Fibroblast of pulmonary artery (primary cell): ENCODE measurements at regions not wholly inside any gene's neighbourhood (a gene's known extent, or its start where the extent isn't known, plus 50 kb on each side); places are given as distances from the start of the nearest gene placed in this dataset.

ENCODE experiments used
- DNase-seq: peaks from one replicate; pipeline ENCODE4 v3.0.0-alpha.2; 2010; ENCODE audit warnings: low read depth
- H3K4me3 ChIP-seq: replicated peaks from 2 replicates; pipeline ENCODE4 v1.5.1; 2011; ENCODE audit warnings: low read depth, mild to moderate bottlenecking, control low read depth, low read length, moderate library complexity
- TF ChIP-seq, protein P1 (sequence below): IDR thresholded peaks from 2 replicates; pipeline ENCODE4 v1.5.1; 2011; ENCODE audit warnings: mild to moderate bottlenecking, control low read depth, low read length, inconsistent platforms; ENCODE audit errors: missing control alignments

DNA sequence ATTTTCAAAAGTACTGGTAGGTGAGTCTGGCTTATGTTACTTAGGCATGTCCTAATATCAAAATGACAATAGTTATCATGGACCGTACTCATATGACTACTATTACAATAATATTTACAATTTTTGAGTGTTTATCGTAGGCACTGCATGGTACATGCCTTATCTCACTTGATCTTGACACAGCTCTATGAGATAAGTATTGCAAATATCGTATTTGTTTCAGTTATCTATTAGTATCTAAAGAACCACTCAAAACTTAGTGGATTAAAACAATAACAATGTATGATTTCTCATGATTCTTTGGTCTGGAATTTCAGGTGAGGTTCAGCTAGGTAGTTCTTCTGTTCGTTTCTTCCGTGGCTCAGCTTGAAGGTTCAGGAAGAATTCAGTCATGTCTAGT is 59.7 kb upstream of the XCR1 start:
- no peak for DNase-seq
- TF ChIP-seq, protein P1, sequence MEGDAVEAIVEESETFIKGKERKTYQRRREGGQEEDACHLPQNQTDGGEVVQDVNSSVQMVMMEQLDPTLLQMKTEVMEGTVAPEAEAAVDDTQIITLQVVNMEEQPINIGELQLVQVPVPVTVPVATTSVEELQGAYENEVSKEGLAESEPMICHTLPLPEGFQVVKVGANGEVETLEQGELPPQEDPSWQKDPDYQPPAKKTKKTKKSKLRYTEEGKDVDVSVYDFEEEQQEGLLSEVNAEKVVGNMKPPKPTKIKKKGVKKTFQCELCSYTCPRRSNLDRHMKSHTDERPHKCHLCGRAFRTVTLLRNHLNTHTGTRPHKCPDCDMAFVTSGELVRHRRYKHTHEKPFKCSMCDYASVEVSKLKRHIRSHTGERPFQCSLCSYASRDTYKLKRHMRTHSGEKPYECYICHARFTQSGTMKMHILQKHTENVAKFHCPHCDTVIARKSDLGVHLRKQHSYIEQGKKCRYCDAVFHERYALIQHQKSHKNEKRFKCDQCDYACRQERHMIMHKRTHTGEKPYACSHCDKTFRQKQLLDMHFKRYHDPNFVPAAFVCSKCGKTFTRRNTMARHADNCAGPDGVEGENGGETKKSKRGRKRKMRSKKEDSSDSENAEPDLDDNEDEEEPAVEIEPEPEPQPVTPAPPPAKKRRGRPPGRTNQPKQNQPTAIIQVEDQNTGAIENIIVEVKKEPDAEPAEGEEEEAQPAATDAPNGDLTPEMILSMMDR = no peak
- H3K4me3 ChIP-seq = no peak overlapping the region

DNA sequence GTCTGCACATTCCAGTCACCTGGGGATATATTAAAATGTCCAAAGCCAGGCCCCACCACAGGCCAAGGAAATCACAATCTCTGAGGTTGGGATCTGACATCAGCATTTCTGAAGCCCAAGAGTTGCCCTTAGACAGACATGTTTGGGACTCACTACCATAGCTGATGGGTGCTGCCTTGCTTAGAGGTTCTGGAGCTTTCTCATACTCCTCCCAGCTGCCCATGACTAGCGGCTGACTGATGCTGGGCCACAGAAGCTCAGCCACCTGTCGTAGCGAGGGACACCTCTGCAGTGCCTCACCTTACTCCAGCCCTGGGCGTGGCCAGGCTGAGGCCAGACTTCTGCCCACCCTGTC is 58.8 kb upstream of the XCR1 start:
- TF ChIP-seq, protein P1 = no peak
- no peak overlapping the region for H3K4me3 ChIP-seq
- no peak for DNase-seq

DNA sequence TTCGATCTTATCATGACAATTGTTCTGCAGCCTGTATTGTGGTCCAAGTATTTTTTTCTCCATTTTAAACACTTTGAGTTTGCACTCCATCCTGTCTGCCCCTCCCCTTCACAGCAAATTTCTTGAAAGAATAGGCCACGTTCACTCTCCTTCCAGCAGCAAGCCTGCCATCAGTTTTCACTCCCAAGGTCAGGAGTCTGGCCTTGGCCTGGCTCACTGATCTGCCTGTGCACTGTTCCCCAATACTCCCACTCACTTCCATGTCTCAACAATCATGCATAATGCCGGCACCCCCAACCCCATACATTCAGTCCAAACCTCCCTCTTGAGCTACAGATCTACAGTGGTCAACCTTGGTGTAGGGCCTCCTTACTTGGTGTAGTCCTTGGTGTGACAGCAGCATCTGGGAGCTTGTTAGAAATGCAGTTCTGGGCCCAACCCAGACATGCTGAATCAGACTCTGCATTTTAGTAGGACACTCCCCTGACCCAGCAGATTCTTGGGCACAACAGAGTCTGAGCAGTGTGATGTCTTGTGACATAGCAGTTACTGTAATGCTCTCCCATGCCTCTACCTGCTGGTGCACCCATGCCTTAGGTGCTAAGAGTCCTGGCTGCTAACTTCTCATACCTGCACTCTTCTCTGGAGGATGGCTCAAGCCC is 58.3 kb upstream of the XCR1 start:
- DNase-seq = no peak
- TF ChIP-seq, protein P1 = no peak
- no peak overlapping the region for H3K4me3 ChIP-seq

DNA sequence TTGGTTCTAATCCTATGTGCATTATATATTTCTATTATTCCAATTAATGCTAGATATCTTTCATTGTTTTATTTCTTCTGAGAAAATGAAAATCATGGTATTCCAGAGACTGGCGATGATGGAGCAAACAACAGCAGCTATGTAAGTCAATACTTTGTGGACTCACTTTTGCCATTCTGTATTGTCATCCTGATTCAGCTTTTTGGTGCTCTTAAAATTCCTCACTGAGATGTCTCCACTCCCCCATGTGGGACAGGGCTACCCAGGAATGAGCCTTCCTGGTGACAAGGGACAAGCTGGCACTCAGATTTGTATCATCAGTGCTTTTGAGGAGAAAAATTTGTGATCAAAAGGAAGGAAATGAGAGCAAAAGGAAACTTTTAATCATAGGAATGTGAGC is 56.7 kb upstream of the XCR1 start:
- TF ChIP-seq, protein P1 = no peak
- no peak for DNase-seq
- no peak overlapping the region for H3K4me3 ChIP-seq

DNA sequence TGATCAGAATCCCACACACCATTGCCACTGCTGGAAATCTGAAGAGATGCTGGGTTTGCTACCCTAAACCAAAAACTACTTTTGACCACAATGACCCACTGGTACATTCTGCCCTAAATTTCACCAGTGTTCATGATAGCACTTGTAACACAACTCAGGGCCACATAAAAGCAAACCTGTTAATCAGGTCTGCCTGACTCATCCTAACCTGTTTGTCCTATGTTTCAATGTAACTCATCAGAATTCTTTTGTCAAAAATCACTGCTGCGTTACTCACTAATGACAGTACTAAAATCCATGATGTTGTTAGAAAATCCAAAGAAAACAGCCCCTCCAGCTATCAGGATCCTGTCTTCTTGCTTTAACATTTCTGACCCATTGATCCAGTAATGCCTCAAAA is 55.6 kb upstream of the XCR1 start:
- no peak overlapping the region for H3K4me3 ChIP-seq
- DNase-seq = no peak
- TF ChIP-seq, protein P1 = no peak

DNA sequence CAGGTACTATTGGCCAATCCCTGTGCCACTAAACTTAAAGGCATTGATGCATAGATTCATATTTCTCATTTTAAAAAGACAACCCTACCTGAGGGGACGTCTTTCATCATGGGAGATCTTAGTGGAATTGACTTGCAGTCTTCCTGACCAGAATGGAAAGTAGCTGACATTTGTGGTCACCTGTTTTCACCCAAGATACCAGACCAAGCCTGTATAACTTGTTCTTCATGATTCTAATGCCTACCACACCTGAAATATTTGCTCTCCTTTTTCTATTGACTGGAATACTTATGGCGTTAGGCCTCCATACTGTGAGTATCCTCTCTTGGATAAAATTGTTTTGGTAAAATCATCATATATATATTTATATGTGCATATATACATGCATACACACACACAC is 54.7 kb upstream of the XCR1 start:
- TF ChIP-seq, protein P1 = no peak
- H3K4me3 ChIP-seq = no peak overlapping the region
- no peak for DNase-seq

DNA sequence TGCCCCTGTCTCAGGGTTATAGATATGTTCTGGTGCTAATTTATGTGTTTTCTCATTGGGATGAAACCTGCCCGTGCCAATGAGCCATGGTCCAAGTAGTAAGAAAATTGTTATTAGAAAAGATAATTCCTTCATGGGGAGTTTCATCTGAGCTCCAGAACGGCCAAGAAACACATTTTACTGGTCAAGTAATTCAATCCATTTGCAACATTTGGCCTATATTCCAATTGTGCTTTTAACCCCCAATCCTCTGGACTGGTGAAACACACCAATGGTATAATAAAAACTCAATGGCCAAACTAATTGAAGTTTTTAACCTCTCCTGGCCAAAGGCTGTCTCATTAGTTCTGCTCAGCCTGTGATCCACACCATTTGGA is 53.7 kb upstream of the XCR1 start:
- DNase-seq = no peak
- TF ChIP-seq, protein P1 = no peak
- H3K4me3 ChIP-seq = no peak overlapping the region
